UCSD-AML1 (cell line): ENCODE measurements at regions not wholly inside any gene's neighbourhood (a gene's known extent, or its start where the extent isn't known, plus 50 kb on each side); places are given as distances from the start of the nearest gene placed in this dataset.

ENCODE experiments used
- DNase-seq: peaks from one replicate; lab custom pipeline; 2025; ENCODE audit not compliant: unreplicated experiment; lab: John Stamatoyannopoulos, UW

- DNase-seq = no peak
Observed at GRCh38 chr11:10908215-10908951, 50.5 kb upstream of the ZBED5 start.
